ENCODE measurements at regions not wholly inside any gene's neighbourhood (a gene's known extent, or its start where the extent isn't known, plus 50 kb on each side); places are given as distances from the start of the nearest gene placed in this dataset.

GRCh38 chr6:169982461-169983386 lies 231.3 kb downstream of the ERMARD start:
- TF ChIP-seq CTCF (IDR thresholded peaks at IDR 0.05): no peak
- TF ChIP-seq POLR2A (IDR thresholded peaks at IDR 0.05; ENCODE audit: low read depth): no peak
- TF ChIP-seq POLR2AphosphoS5 (IDR thresholded peaks at IDR 0.05): no peak

Data from esophagus muscularis mucosa (tissue), 3 donors.